Stimulated activated CD4-positive, alpha-beta T cell treated with anti-CD3 and anti-CD28 coated beads, Interleukin-2, amount 100 ng/mL, for 48 hours (primary cell): ENCODE measurements at regions not wholly inside any gene's neighbourhood (a gene's known extent, or its start where the extent isn't known, plus 50 kb on each side); places are given as distances from the start of the nearest gene placed in this dataset.
"Not testable (repeated sequence)": the region's sequence is repeated elsewhere in the genome, so short reads cannot be mapped to it uniquely, and the experiment has no call there.

Experiments
- DNase-seq, 2 donors: peaks; one replicate each; pipeline ENCODE4 v3.0.0-alpha.2; 2020

DNA sequence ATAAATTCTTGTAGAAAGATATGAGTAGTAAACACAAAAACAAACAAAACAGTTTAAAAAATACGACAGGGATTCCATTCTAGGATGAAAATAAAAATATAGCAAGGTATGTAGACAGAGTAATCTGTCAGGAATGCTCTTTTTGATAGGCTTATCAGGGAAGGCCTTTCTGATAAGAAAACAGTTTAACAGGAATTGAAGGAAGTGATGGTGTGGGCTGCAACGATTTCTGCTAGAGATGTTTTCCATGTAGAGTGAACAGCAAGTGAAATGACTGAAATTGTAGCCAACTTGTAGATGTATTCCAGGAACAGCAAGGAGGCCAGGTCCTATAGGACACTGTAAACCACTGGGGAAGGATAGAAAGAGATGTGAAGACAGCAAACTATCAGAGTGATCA lies 689.7 kb upstream of the GJE1 start:
- DNase-seq = no peak

DNA sequence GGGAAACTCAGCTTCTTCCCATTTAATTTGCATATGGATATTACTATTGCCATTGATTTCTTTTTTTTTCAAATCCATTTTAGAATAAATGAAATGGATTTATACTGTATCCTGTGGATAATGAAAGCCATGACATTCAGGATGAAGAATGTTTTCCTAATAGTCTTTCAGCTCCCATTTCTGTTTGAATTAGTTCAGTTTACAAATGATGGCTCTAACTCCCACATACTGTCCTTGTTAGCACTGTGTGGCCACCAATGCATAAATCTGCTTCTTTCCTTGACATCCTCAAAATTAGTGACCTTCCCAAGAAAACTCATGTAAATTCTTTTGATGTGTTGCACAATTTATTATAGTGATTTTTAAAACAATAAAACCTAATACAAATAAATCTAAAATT lies 693.2 kb upstream of the GJE1 start:
- no peak for DNase-seq

DNA sequence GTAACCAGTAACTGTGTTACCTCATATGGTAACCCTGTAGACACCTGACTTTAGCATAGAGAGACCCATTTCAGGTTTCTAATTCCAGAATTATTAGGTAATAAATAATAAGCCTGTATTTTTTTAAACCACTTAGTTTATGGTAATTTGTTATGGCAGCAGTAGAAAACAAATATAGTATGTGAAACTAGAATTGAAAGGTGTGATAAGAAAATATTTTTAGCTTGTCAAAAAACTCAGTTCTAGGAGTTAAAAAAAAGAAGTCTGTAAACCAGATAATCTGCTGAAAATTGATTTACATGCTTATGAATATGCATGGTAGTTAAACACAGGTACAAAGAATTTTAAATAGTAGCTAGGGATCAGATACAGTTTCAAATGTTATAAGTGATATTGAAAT lies 695.0 kb upstream of the GJE1 start:
- DNase-seq = no peak

DNA sequence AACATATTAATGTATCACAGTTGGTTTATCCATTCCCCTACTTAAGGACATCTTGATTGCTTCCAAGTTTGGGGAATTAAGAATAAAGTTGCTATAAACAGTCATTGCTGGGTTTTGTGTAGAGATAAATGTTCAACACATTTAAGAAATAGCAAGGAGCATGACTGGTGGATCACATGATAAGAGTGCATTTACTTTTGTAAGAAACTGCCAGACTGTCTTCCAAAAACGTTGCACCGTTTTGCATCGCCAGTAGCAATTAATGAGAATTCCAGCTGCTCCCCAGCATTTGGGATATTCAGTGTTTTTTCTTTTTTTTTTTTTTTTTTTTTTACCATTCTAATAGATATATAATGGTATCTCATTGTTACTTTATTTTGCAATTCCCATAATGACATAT lies 695.7 kb upstream of the GJE1 start:
- DNase-seq = no peak

DNA sequence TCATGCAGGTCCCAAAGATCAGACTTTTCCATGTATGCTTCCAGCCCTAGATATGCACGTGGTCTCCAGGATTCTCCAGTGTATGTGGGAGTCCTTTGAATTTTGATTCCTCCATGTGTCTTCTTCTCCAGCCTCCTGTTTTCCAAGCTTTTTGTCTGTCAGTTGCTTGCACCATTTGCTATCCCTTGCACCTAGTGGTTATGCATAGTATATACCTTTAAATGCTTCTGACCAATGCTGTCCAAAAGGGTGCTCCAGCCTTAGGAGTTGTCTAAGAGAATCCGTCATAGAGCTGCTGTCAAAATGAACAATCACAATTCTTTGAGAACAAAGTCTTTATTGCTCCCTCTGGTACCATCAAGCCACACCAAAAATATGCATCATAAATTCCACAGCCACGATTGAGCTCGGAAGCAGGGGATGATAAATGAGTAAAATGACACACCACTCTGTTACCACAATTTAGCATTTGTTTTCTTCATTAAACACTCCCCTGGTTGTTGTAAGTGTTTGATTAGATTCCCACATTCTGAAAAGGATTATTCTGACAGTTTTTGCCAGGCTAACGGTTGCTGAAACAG lies 706.2 kb upstream of the GJE1 start:
- no peak for DNase-seq

DNA sequence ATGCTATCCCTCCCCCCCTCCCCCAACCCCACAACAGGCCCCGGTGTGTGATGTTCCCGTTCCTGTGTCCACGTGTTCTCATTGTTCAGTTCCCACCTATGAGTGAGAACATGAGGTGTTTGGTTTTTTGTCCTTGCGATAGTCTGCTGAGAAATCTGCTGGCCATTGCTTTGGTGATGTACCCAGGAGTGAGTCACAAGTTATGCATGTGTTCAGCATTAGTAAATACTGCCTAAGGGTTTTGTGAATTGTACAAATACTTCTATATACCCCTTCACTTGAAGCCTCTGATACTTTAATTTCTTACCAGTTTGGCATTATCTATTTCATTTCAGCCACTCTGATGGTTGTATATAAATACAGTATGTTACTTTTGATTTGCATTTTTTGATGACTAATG lies 711.3 kb upstream of the GJE1 start:
- DNase-seq = no peak

DNA sequence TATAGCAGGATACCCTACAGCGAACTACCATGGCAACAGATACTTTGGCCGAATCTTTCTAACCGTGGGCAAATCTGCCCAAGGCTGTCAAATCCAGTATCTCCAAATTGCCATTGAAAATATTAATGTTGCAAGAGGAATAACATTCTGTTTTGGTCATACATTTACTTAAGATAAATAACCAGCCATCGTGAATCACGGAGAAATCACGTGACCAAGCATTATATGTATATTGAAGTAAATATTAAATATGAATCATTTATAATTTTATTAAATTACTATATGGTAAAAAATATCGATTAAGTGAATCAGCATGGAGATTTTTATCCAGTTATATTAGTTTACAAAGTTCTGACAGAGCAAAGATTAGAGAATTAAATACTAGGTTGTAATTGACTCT lies 714.6 kb upstream of the GJE1 start:
- no peak for DNase-seq

DNA sequence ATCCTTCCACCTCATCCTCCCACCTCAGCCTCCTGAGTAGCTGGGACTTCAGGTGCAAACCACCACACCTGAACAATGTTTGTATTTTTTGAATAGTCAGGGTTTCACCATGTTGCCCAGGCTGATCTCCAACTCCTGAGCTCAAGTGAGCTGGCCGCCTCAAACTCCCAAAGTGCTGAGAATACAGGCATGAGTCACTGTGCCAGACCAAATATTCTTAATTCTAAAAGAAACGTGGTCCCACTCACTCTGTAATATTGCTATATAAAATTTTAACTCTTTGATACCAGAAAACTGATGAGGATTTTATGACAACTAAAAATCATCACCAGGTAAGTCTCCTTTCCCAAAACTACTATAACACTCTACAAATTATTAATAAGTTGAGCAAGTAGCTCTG lies 716.8 kb upstream of the GJE1 start:
- DNase-seq = no peak

DNA sequence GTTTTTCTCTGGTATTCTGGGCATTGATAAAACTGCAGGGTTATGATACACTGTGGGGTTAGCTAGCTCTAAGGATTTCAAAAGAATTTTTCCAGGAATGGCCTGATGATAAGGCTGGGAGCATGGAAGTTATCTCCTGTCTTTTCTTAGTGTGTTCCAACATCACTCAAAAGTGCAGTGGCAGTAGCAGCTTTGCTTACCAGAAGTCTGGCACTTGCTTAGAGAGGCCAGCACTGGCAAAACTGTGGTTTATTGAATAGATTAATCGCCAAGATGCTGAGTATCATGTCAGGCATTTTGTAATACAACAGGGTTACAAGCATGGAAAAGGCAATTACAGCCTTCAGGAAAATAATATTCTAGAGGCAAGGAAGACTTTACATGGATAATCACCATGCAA lies 719.5 kb upstream of the GJE1 start:
- DNase-seq = no peak

DNA sequence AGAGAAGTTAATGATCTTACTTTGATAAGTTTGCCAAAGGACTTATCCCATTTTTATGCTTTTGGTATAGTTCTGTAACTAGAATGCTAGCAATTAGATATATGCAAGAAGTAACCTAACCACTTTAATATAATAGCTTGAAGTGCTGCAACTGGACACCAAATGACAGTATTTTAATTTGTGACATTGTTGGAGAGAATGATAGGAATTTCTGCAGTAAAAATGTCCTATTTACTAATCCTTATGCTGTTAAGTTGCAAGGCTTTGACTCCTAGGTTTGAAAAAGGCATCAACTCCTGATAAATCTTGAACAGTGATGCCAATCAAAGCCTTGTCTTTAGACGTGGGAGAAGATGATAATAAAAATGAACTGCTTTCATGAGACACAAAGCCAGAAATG lies 726.0 kb upstream of the GJE1 start:
- no peak for DNase-seq

DNA sequence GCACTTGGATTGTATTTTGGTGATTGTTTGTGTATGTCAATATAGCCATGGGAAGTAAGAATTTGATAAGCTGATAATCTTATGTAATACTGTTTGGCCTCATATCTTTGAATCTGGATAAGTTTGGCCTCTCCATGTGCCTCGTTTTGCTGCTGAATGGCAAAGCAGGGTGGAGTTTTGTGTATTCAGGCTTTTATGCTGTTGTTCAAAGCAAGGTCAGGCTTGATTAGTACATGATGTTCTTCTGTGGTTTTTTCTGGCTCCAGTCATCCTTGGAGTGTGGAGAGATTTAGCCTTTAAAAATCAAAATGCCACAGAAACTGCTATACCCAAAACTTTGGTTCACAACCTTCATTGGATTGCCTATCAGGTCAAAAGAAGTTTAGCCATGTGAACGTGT lies 728.9 kb upstream of the GJE1 start:
- no peak for DNase-seq

DNA sequence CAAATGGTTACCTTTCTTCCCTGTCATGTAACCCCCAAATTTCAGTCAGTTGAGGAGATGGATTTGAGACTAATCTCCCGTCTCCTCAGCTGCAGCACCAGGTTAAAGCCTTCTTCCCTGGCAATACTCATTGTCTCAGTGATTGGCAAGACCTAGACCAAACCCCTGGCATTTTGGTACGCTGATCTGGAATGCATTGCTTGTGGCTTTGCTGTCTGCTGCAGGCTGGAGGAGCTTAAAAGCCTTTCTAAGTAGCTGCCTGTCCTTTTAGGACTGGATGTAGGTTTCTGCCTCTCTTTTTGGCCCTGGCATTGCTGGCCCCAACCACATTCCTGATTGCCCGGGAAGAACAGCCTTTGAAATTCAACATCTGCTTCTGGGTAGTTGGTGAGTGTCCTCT lies 729.6 kb upstream of the GJE1 start:
- DNase-seq = no peak

DNA sequence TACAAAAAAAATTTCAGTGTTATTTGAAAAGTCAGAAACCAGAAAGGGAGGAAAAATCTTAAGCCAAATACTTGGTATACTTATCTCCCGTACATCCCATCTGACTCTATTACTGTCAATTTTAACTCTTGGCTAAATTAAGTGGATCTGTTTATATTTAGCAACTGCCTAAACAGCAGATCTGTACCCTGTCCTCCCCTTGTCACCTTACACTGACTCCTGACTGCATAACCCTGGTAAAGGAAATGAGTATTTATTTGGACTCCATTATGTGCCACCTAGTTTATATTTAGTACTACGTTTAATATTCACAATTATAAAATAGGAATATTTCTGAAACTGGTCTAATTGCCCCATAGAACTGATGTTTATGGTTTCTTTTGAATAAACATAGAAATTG lies 730.2 kb upstream of the GJE1 start:
- no peak for DNase-seq

DNA sequence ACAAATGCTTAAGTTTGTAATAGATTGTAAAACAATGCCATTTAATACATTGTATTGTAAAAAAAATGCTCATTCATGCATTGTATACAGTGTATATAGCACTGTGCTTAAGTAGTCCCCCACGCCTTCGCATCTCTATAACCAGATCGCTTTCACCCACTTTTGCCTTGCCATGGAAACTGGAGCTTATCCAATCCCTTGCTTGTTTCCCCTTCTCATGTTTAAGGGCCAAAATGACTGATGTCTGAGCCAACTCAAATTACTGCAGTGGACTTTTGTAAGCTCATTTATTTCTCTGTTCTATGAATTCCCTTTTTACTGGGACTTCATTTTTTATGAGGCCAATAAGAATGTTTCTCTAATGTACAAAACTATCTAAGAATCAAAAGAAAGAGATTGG lies 730.9 kb upstream of the GJE1 start:
- DNase-seq = no peak

DNA sequence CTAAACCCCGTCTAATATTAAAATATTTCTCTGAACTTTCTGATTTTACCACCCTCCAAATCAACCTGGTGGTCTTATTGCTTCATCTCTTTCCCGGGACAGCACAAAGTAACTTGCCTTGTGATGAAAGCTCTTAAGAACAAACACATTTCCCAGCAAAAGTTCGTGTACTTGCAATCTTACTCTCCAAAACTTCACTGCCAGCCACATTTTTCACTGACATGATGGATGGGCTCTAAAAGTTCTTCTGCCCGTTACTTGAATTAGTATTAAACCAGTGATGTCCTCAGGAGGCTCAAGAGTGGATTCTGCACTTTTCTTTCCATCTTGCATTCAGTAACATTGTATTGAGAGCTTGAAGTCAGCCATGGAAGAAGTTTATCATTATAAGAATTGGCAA lies 731.6 kb upstream of the GJE1 start:
- no peak for DNase-seq

DNA sequence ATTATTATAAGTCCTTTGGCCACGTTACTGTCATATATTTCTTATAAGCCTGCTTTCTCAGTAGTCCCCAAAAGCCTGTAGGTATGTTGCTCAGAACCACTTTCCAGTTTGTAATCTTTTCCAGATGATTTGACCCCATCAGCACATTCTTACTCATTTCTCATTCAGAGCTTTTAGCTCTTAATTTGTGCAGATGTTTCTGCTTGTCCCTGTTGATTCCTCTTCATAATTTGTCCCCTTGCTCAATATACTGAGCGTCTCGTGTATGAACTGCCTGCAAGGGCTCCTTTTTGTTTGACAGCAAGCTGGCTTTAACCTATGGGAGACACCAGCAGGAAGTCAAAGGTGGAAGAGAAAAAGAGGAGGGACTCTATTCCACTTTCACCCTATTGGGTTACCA lies 733.8 kb upstream of the GJE1 start:
- DNase-seq = no peak

DNA sequence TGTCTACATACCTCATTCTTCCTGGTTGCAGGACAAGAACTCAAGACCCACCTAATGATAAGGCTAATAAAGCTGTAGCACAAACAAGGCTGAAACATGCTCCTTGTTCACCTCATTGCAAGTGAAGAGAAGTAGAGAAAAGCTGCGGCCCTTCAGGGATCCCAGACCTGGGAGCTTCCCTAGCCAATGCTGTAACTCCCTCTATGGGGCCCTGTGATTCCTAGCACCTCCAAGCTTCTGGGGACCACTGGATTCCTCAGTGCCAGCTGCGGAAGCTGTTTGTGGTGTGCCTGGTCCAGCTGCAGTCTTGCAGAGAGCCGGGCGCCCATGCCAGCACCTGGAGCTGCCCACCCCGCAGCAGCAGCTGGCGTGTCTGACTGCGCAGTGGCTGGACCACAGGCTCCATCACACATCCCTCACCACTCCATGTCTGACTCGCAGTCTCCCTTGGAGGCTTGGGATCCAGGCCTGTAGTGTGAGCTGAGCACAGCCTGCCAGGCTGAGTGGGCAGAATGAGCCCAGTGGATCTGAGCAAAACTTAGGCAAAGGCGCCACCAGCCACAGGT lies 737.2 kb upstream of the GJE1 start:
- DNase-seq = no peak

DNA sequence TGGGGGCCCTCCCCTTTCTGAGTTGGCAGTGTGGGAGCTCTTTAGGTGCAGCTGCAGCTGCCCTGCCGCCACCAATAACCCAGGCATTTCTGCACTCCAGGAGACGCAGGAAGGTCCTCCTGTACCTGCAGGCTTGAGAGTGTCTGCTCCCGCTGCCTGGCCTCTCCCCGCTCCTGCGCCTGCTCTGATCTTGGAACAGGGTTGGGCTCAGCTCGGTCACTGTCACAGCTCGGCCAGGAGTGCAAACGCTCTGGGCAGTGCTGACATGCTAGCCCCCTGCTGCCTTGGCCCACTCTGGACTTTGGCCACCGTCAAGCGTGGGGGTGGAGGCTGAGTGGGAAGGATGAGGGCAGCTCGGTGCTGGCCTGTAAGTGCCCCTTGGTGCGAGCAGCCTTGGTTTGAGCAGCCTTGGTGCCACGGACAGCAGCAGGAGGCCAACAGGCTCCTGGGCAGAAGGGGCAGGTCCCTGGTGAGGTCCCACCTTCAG lies 738.1 kb upstream of the GJE1 start:
- DNase-seq = no peak

DNA sequence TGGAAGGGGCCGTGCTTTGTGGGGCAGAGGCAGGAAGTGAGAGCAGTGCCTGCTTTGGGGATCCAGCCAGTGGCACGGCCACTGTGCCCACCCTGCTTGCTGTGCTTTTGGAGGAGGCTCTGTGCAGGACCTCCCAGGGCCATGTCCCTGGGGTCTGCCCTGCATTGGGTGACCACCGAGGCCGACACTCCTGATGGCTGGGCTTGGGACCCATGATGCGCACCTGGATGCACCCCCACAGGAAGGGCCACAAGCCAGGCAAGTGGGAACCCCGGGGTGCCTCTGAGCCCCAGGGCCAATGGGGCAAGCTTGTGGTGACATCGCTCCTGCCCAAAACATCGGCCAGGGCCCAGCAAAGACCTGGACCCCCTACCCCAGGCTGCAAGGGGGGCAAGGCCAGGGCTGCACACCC lies 738.6 kb upstream of the GJE1 start:
- DNase-seq = no peak

DNA sequence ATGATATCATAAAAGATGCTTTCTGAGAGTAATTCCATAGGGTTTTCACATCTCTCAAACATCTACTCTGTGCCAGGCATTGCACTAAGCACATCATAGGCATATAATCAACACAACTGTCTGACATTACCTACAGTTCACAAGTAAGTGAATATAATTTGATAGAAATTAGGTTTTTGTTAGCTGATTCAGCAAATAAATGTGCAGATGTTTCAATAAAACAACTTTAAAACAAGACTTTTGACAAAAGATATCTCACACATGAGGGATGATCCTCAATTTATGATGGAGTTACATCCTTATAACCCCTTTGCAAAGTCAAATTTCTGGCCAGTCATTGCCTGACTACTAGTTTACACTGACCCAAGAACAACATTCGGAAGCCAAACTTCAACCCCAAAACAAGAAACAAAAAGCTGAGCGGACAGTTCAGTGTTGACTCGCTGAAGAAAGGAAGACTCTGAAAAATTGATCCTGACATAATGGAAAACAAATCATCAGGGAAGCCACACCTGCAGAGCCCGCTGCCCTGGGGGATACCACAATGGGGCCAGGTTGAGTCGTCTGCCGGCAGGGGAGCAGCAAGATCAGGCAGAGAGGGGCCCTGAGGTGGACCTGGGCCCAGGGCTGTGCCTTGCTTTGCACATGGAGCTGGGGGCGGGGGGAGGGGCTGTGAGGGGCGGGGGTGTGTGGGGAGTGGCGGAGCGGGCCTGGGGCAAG lies 739.2 kb upstream of the GJE1 start:
- DNase-seq = no peak

DNA sequence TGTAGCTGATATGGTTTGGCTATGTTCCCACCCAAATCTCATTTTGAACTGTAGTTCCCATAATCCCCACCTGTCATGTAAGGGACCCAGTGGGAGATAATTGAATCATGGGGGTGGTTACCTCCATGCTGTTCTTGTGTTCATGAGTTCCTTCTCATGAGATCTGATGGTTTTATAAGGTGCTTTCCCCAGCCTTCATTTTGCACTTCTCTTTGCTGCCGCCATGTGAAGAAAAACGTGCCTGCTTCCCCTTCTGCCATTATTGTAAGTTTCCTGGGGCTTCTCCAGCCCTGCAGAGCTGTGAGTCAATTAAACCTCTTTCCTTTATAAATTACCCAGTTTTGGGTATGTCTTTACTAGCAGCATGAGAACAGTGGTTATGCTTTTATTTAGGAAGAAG lies 741.6 kb upstream of the GJE1 start:
- not testable (repeated sequence) for DNase-seq

DNA sequence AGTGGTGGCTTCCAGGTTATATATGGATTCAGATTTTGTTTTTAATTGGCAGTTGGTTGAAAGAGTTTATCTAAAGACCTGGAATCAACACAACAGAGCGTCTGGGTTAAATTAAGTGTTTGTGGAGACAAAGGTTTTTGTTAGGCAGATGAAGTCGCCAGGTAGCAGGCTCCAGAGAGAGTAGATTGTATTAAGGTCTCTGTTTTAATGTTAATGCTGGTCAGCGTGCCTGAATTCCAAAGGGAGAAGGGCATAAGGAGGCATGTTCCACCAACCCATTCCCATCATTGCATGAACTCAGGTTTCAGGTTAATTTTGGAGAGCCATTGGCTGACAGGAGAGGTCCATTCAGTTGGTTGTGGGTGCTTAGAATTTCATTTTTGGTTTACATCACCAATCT lies 744.1 kb upstream of the GJE1 start:
- no peak for DNase-seq

DNA sequence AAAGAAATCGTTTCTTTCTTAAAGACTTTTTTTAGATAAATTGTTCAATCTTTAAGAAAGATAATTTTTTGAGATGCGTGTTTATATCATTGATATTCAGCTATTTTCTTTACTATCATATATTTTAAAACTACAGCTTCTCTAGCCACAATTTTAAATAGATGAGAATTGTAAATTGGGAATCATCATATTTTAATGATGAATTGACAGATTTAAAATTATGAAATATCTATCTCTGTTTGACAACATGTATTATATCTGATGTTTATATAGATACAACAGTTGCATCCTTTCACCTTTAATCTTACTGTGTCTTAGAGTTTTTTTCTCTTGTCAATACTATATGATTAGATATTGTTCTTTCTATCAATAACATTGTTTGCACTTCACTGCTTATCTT lies 762.3 kb upstream of the GJE1 start:
- DNase-seq = no peak

DNA sequence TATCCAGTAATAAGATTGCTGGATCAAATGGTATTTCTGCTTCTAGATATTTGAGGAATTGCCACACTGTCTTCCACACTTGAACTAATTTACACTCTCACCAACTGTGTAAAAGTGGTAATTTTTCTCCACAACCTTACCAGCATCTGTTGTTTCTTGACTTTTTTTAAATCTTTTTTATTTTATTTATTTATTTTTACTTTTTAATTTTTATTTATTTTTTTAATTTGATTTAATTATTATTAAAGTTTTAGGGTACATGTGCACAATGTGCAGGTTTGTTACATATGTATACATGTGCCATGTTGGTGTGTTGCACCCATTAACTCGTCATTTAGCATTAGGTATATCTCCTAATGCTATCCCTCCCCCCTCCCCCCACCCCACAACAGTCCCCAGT lies 765.9 kb upstream of the GJE1 start:
- DNase-seq = not testable (repeated sequence)

DNA sequence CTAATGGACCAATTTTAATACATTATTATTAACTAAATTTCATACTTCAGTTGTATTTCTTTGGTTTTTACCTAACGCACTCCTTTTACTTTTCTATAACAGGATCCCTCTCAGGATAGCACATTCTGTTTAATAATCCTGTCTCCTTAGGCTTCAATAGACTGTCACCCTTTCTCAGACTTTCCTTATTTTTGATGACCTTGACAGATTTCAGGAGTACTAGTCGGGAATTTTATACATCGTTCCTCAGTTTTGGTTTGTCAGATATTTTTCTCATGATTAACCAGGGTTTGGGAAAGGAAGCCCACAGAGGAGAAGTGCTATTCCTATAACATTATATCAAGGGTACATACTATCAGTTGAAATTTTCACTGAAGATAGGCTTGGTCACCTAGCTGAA lies 768.0 kb upstream of the GJE1 start:
- no peak for DNase-seq
